HL-60 (cell line): ENCODE measurements at regions not wholly inside any gene's neighbourhood (a gene's known extent, or its start where the extent isn't known, plus 50 kb on each side); places are given as distances from the start of the nearest gene placed in this dataset.
A peak's percentile ranks its signal among the peaks of the same experiment; 100 is the strongest.

Source experiments
- DNase-seq, 2 experiments: peaks; one replicate each; pipeline ENCODE4 v3.0.0-alpha.2; 2010 to 2020; ENCODE audit warnings: low read depth in 1 of 2, low spot score in 1 of 2
- H3K27ac ChIP-seq: fragments of 250-450 bp; sonication (Bioruptor Pico); replicated peaks from 2 replicates; pipeline ENCODE4 v1.5.1; 2020; ENCODE audit warnings: mild to moderate bottlenecking, moderate library complexity
- H3K27me3 ChIP-seq: fragments of 250-450 bp; sonication (Bioruptor Pico); 2 replicates; pipeline ENCODE4 v1.5.1; 2021; ENCODE audit warnings: mild to moderate bottlenecking, moderate library complexity; ENCODE audit not compliant: insufficient read depth, poor library complexity, severe bottlenecking
- H3K4me3 ChIP-seq: replicated peaks from 2 replicates; pipeline ENCODE4 v1.5.1; 2011; ENCODE audit warnings: mild to moderate bottlenecking, control low read depth, low read length; ENCODE audit not compliant: insufficient read depth
- GABPA ChIP-seq: IDR thresholded peaks from 2 replicates; pipeline ENCODE4 v1.6.1; 2012; ENCODE audit warnings: low read depth
- POLR2AphosphoS5 ChIP-seq: IDR thresholded peaks from 2 replicates; pipeline ENCODE4 v1.6.1; 2012; ENCODE audit warnings: low read depth
- SPI1 ChIP-seq: IDR thresholded peaks from 2 replicates; pipeline ENCODE4 v1.6.1; 2012; ENCODE audit warnings: low read depth, mild to moderate bottlenecking, borderline replicate concordance
- TF ChIP-seq, protein P1 (sequence below): IDR thresholded peaks from 2 replicates; pipeline ENCODE4 v1.6.1; 2012; ENCODE audit warnings: low read depth; ENCODE audit not compliant: insufficient replicate concordance
- TF ChIP-seq, protein P2 (sequence below): IDR thresholded peaks from one replicate; pipeline ENCODE4 v1.5.1; 2011; ENCODE audit warnings: low read length, control low read depth, inconsistent platforms; ENCODE audit not compliant: insufficient read depth

DNA sequence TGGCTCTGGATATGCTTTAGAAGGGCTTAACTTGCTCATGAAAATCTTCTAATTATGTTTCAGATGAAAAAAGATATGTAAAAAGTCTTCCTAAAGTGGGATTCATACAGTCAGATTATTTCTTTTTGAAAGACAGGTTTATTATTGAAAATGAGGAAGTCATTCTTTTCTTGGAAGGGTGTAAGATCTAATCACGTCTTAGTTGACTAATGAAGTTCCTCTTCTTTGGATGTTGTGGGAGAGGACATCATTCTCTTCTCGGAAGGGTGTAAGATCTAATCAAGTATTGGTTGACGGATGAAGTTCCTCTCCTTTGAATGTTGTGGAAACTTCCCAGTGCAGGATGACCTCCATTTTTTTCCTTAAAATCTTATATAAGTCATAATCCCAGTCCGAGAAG is 74.9 kb downstream of the ALG10 start:
- Histone ChIP-seq H3K27ac (no peak overlapping the region), H3K4me3 (no peak overlapping the region), H3K27me3 (no peaks in the 10 kb centered on the region)
- DNase-seq = no peak
- TF ChIP-seq SPI1 (peak; percentile 79), POLR2AphosphoS5 (no peak)

DNA sequence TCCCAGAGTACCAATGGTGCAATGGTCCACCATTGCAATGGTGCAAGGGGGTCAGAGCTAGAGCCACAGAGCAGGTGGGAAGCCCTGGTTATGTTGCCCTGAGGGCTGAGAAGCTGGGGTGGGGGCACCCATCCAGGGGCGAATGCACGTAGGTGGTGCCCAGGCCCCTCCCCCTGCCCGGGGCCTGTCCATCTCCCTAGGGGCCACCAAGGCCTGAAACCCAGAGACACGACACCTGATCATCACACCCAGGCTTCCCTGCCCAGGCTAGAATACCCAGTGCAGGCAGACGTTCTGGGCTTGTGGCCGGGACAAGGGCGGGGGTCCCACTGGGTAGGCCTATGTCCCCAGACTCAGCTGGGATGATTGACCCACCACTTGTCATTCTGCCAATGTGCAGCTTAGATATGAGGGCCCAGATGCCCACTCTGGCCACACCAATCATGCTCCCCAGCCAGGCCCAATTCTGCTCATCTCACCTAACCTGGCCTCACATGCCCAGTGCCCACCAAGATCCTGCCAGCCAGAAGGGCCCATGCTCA is 83.2 kb downstream of the ALG10 start:
- DNase-seq = no peak
- TF ChIP-seq POLR2AphosphoS5 = no peak
- TF ChIP-seq GABPA = no peak
- no peak for TF ChIP-seq SPI1
- TF ChIP-seq, protein P1, sequence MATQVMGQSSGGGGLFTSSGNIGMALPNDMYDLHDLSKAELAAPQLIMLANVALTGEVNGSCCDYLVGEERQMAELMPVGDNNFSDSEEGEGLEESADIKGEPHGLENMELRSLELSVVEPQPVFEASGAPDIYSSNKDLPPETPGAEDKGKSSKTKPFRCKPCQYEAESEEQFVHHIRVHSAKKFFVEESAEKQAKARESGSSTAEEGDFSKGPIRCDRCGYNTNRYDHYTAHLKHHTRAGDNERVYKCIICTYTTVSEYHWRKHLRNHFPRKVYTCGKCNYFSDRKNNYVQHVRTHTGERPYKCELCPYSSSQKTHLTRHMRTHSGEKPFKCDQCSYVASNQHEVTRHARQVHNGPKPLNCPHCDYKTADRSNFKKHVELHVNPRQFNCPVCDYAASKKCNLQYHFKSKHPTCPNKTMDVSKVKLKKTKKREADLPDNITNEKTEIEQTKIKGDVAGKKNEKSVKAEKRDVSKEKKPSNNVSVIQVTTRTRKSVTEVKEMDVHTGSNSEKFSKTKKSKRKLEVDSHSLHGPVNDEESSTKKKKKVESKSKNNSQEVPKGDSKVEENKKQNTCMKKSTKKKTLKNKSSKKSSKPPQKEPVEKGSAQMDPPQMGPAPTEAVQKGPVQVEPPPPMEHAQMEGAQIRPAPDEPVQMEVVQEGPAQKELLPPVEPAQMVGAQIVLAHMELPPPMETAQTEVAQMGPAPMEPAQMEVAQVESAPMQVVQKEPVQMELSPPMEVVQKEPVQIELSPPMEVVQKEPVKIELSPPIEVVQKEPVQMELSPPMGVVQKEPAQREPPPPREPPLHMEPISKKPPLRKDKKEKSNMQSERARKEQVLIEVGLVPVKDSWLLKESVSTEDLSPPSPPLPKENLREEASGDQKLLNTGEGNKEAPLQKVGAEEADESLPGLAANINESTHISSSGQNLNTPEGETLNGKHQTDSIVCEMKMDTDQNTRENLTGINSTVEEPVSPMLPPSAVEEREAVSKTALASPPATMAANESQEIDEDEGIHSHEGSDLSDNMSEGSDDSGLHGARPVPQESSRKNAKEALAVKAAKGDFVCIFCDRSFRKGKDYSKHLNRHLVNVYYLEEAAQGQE = no peak
- TF ChIP-seq, protein P2, sequence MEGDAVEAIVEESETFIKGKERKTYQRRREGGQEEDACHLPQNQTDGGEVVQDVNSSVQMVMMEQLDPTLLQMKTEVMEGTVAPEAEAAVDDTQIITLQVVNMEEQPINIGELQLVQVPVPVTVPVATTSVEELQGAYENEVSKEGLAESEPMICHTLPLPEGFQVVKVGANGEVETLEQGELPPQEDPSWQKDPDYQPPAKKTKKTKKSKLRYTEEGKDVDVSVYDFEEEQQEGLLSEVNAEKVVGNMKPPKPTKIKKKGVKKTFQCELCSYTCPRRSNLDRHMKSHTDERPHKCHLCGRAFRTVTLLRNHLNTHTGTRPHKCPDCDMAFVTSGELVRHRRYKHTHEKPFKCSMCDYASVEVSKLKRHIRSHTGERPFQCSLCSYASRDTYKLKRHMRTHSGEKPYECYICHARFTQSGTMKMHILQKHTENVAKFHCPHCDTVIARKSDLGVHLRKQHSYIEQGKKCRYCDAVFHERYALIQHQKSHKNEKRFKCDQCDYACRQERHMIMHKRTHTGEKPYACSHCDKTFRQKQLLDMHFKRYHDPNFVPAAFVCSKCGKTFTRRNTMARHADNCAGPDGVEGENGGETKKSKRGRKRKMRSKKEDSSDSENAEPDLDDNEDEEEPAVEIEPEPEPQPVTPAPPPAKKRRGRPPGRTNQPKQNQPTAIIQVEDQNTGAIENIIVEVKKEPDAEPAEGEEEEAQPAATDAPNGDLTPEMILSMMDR = no peak
- no peaks in the 10 kb centered on the region for H3K27me3 ChIP-seq
- no peak overlapping the region for H3K4me3 ChIP-seq
- no peak overlapping the region for H3K27ac ChIP-seq

DNA sequence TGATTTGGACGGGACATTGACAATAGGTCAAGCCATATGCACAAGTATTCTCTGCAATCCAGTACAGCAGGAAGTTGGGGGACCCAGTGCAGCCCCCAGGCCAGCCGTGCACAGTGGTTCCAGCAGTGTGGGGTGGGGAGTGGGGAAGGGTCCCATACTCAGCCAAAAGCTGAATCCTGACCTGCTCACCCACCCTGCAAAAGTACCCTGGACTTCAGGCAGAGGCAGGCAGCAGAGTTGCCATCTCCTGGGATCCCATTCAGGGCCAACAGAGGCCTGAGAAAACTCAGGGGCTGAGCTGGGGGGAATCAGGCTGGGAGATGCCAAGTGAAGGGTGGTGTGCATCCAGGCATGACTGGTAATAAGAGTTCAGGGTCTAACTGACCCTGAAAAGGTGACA is 83.9 kb downstream of the ALG10 start:
- Histone ChIP-seq H3K27ac (no peak overlapping the region), H3K27me3 (no peaks in the 10 kb centered on the region), H3K4me3 (no peak overlapping the region)
- no peak for DNase-seq
- TF ChIP-seq, protein P2 = no peak
- no peak for TF ChIP-seq POLR2AphosphoS5
- TF ChIP-seq GABPA = no peak
- TF ChIP-seq SPI1 = no peak

DNA sequence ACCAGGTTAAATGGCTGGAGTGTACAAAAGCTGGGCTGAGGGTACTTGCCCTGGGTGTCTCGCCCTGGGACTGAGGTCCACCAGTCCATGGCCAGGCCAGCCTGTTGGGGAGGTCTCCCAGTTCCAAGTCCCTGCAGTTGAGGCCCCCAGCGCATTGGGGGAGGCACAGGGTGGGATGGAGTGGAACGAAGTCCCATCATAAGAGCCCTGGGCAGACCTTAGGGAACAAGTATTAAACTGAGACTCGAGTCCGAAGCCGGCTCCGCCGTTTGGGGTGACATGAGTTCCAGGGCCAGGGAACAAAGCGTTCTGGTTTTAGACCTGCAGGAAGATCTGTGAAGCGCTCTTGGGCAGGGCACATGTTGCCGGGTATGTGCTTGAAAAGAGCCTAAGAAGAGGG is 84.7 kb downstream of the ALG10 start:
- H3K27me3 ChIP-seq = no peaks in the 10 kb centered on the region
- TF ChIP-seq POLR2AphosphoS5 (no peak), SPI1 (no peak), GABPA (no peak)
- TF ChIP-seq, protein P1 = no peak
- TF ChIP-seq, protein P2 = no peak
- H3K27ac ChIP-seq = no peak overlapping the region
- H3K4me3 ChIP-seq = no peak overlapping the region
- no peak for DNase-seq
